ENCODE measurements at regions not wholly inside any gene's neighbourhood (a gene's known extent, or its start where the extent isn't known, plus 50 kb on each side); places are given as distances from the start of the nearest gene placed in this dataset.
"Not testable (repeated sequence)": the region's sequence is repeated elsewhere in the genome, so short reads cannot be mapped to it uniquely, and the experiment has no call there.

- H3K27me3 ChIP-seq (ENCODE audit: low read depth, low read length), result no peaks in the 10 kb centered on the region
- H3K27ac ChIP-seq (ENCODE audit: low read length), result no peak overlapping the region
- H3K4me1 ChIP-seq (ENCODE audit: control insufficient read depth in 1 of 2, insufficient read depth in 2 of 2, low read length in 2 of 2), result no peaks in the 10 kb centered on the region
- no peaks in the 10 kb centered on the region for H3K9me3 ChIP-seq (ENCODE audit: control insufficient read depth in 1 of 2, low read length in 2 of 2)
- H3K4me3 ChIP-seq (ENCODE audit: low read depth in 1 of 2, low read length in 2 of 2), result no peak overlapping the region
- no peaks in the 10 kb centered on the region for H3K36me3 ChIP-seq (ENCODE audit: control insufficient read depth in 1 of 2, insufficient read depth in 2 of 2, low read length in 2 of 2)
Measured at GRCh38 chr12:94916663-94917062, 86.8 kb downstream of the NDUFA12 start.

- Histone ChIP-seq H3K4me1 (ENCODE audit: control insufficient read depth in 1 of 2, insufficient read depth in 2 of 2, low read length in 2 of 2) (no peaks in the 10 kb centered on the region), H3K36me3 (ENCODE audit: control insufficient read depth in 1 of 2, insufficient read depth in 2 of 2, low read length in 2 of 2) (no peaks in the 10 kb centered on the region), H3K9me3 (ENCODE audit: control insufficient read depth in 1 of 2, low read length in 2 of 2) (peaks cover 0 to 3% of the 10 kb centered on the region in 2 donors), H3K4me3 (ENCODE audit: low read depth in 1 of 2, low read length in 2 of 2) (no peak overlapping the region), H3K27me3 (ENCODE audit: low read depth, low read length) (no peaks in the 10 kb centered on the region), H3K27ac (ENCODE audit: low read length) (no peak overlapping the region)
Measured at GRCh38 chr12:94909663-94910062, 93.8 kb downstream of the NDUFA12 start.

- not testable (repeated sequence) for H3K36me3 ChIP-seq (ENCODE audit: control insufficient read depth in 1 of 2, insufficient read depth in 2 of 2, low read length in 2 of 2); H3K27me3 ChIP-seq (ENCODE audit: low read depth, low read length); H3K4me1 ChIP-seq (ENCODE audit: control insufficient read depth in 1 of 2, insufficient read depth in 2 of 2, low read length in 2 of 2)
Measured at GRCh38 chr12:94905749-94906148, 97.7 kb downstream of the NDUFA12 start.

GRCh38 chr12:94900496-94900895, 103.0 kb downstream of the NDUFA12 start:
- Histone ChIP-seq H3K27me3 (ENCODE audit: low read depth, low read length) (no peaks in the 10 kb centered on the region), H3K4me3 (ENCODE audit: low read depth in 1 of 2, low read length in 2 of 2) (no peak overlapping the region)

More at GRCh38 chr12:94905749-94906148, 97.7 kb downstream of the NDUFA12 start:
- H3K4me3 ChIP-seq (ENCODE audit: low read depth in 1 of 2, low read length in 2 of 2); H3K9me3 ChIP-seq (ENCODE audit: control insufficient read depth in 1 of 2, low read length in 2 of 2); H3K27ac ChIP-seq (ENCODE audit: low read length): not testable (repeated sequence)

GRCh38 chr12:94898388-94898787, 105.1 kb downstream of the NDUFA12 start:
- Histone ChIP-seq H3K9me3 (ENCODE audit: control insufficient read depth in 1 of 2, low read length in 2 of 2) (no peaks in the 10 kb centered on the region), H3K27me3 (ENCODE audit: low read depth, low read length) (no peaks in the 10 kb centered on the region), H3K4me1 (ENCODE audit: control insufficient read depth in 1 of 2, insufficient read depth in 2 of 2, low read length in 2 of 2) (no peaks in the 10 kb centered on the region), H3K4me3 (ENCODE audit: low read depth in 1 of 2, low read length in 2 of 2) (no peak overlapping the region), H3K27ac (ENCODE audit: low read length) (no peak overlapping the region), H3K36me3 (ENCODE audit: control insufficient read depth in 1 of 2, insufficient read depth in 2 of 2, low read length in 2 of 2) (no peaks in the 10 kb centered on the region)

More at GRCh38 chr12:94900496-94900895, 103.0 kb downstream of the NDUFA12 start:
- Histone ChIP-seq H3K27ac (ENCODE audit: low read length) (no peak overlapping the region), H3K4me1 (ENCODE audit: control insufficient read depth in 1 of 2, insufficient read depth in 2 of 2, low read length in 2 of 2) (no peaks in the 10 kb centered on the region), H3K36me3 (ENCODE audit: control insufficient read depth in 1 of 2, insufficient read depth in 2 of 2, low read length in 2 of 2) (no peaks in the 10 kb centered on the region), H3K9me3 (ENCODE audit: control insufficient read depth in 1 of 2, low read length in 2 of 2) (peaks cover 0 to under 1% of the 10 kb centered on the region in 2 donors)

GRCh38 chr12:94892544-94893267, 110.8 kb downstream of the NDUFA12 start:
- Histone ChIP-seq H3K4me1 (ENCODE audit: control insufficient read depth in 1 of 2, insufficient read depth in 2 of 2, low read length in 2 of 2) (no peaks in the 10 kb centered on the region), H3K4me3 (ENCODE audit: low read depth in 1 of 2, low read length in 2 of 2) (no peak overlapping the region), H3K27ac (ENCODE audit: low read length) (no peak overlapping the region), H3K27me3 (ENCODE audit: low read depth, low read length) (no peaks in the 10 kb centered on the region), H3K36me3 (ENCODE audit: control insufficient read depth in 1 of 2, insufficient read depth in 2 of 2, low read length in 2 of 2) (no peaks in the 10 kb centered on the region), H3K9me3 (ENCODE audit: control insufficient read depth in 1 of 2, low read length in 2 of 2) (no peaks in the 10 kb centered on the region)

- no peaks in the 10 kb centered on the region for H3K9me3 ChIP-seq (ENCODE audit: control insufficient read depth in 1 of 2, low read length in 2 of 2)
- no peaks in the 10 kb centered on the region for H3K36me3 ChIP-seq (ENCODE audit: control insufficient read depth in 1 of 2, insufficient read depth in 2 of 2, low read length in 2 of 2)
- no peaks in the 10 kb centered on the region for H3K4me1 ChIP-seq (ENCODE audit: control insufficient read depth in 1 of 2, insufficient read depth in 2 of 2, low read length in 2 of 2)
- H3K4me3 ChIP-seq (ENCODE audit: low read depth in 1 of 2, low read length in 2 of 2), result no peak overlapping the region
- no peak overlapping the region for H3K27ac ChIP-seq (ENCODE audit: low read length)
- no peaks in the 10 kb centered on the region for H3K27me3 ChIP-seq (ENCODE audit: low read depth, low read length)
Measured at GRCh38 chr12:94889445-94890210, 113.9 kb downstream of the NDUFA12 start.

- no peaks in the 10 kb centered on the region for H3K36me3 ChIP-seq (ENCODE audit: control insufficient read depth in 1 of 2, insufficient read depth in 2 of 2, low read length in 2 of 2)
- H3K27me3 ChIP-seq (ENCODE audit: low read depth, low read length), result peaks cover 2% of the 10 kb centered on the region
- peaks cover 0 to 8% of the 10 kb centered on the region in 2 donors for H3K4me1 ChIP-seq (ENCODE audit: control insufficient read depth in 1 of 2, insufficient read depth in 2 of 2, low read length in 2 of 2)
- no peak overlapping the region for H3K27ac ChIP-seq (ENCODE audit: low read length)
- no peak overlapping the region for H3K4me3 ChIP-seq (ENCODE audit: low read depth in 1 of 2, low read length in 2 of 2)
- no peaks in the 10 kb centered on the region for H3K9me3 ChIP-seq (ENCODE audit: control insufficient read depth in 1 of 2, low read length in 2 of 2)
Measured at GRCh38 chr12:94879542-94879941, 124.0 kb downstream of the NDUFA12 start.

- peaks cover 13% of the 10 kb centered on the region for H3K27me3 ChIP-seq (ENCODE audit: low read depth, low read length)
- H3K27ac ChIP-seq (ENCODE audit: low read length), result no peak overlapping the region
- no peaks in the 10 kb centered on the region for H3K36me3 ChIP-seq (ENCODE audit: control insufficient read depth in 1 of 2, insufficient read depth in 2 of 2, low read length in 2 of 2)
- no peak overlapping the region for H3K4me3 ChIP-seq (ENCODE audit: low read depth in 1 of 2, low read length in 2 of 2)
- no peaks in the 10 kb centered on the region for H3K9me3 ChIP-seq (ENCODE audit: control insufficient read depth in 1 of 2, low read length in 2 of 2)
- peaks cover 0 to 21% of the 10 kb centered on the region in 2 donors for H3K4me1 ChIP-seq (ENCODE audit: control insufficient read depth in 1 of 2, insufficient read depth in 2 of 2, low read length in 2 of 2)
Measured at GRCh38 chr12:94875525-94875924, 128.0 kb downstream of the NDUFA12 start.

- Histone ChIP-seq H3K9me3 (ENCODE audit: control insufficient read depth in 1 of 2, low read length in 2 of 2) (no peaks in the 10 kb centered on the region), H3K27ac (ENCODE audit: low read length) (no peak overlapping the region), H3K27me3 (ENCODE audit: low read depth, low read length) (peaks cover 13% of the 10 kb centered on the region), H3K36me3 (ENCODE audit: control insufficient read depth in 1 of 2, insufficient read depth in 2 of 2, low read length in 2 of 2) (no peaks in the 10 kb centered on the region), H3K4me3 (ENCODE audit: low read depth in 1 of 2, low read length in 2 of 2) (peak overlapping the region; percentile 53 to 78), H3K4me1 (ENCODE audit: control insufficient read depth in 1 of 2, insufficient read depth in 2 of 2, low read length in 2 of 2) (peaks cover 0 to 21% of the 10 kb centered on the region in 2 donors)
Measured at GRCh38 chr12:94874518-94875302, 128.8 kb downstream of the NDUFA12 start.
